NCI-H82 treated with DMSO at 0.1 percent for 48 hours (cell line): ENCODE measurements at regions not wholly inside any gene's neighbourhood (a gene's known extent, or its start where the extent isn't known, plus 50 kb on each side); places are given as distances from the start of the nearest gene placed in this dataset.
"Not testable (repeated sequence)": the region's sequence is repeated elsewhere in the genome, so short reads cannot be mapped to it uniquely, and the experiment has no call there.

Experiments
- DNase-seq: peaks from one replicate; lab custom pipeline; 2025; ENCODE audit not compliant: unreplicated experiment; lab: John Stamatoyannopoulos, UW

DNA sequence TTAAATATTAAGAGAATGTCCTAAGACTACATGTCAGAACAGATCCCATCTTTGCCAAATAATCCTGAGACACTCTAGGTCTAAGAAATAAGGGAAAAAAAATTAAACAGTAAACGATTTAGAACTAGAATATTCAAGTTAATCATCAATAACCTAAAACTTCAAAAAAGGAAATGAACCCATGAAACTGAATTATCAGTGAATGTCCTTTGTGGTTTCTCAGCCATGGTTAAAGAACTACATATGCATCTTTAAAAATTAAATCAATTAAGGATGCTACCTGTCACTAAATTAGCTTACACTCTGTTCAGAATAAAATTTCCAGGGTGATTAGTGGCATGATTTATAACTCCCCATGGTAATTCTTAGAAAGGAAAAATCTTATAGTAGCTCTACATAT lies 850.0 kb upstream of the C9orf72 start:
- no peak for DNase-seq

DNA sequence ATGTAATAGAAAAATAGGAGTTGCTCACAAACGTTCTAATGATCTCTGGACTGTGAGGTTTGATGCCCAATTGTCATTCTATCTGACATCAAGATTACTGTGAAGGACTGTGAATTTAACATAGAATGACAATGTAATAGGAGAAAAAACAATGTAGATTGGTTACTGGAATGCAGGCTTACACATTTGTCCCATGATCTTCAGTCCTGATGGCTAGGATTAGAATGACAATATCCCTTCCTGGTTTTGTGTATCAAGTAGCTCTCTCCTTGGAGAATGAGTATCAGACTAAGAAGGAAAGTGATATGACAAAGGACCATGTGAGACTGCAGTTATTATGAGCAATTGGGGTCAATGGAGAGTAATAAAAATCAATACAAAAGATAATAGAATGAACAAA lies 862.2 kb upstream of the C9orf72 start:
- DNase-seq = no peak

DNA sequence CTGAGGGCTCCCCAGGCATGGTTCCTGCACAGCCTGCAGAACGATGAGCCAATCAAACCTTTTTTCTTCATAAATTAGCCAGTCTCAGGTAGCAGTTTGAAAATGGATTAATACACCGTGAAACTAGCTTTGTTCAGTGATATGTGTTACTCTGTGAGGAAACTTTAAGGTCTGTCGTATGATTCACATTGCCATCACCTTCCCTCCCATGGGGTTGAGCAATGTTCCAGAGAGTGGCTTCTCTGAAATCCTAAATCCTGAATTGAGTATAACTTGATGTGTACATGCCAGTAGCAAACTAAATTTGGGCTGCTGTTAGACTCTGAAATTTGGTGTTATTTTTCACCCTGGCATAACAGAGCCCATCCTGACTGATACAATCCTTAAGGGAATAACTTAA lies 866.4 kb upstream of the C9orf72 start:
- DNase-seq = no peak

DNA sequence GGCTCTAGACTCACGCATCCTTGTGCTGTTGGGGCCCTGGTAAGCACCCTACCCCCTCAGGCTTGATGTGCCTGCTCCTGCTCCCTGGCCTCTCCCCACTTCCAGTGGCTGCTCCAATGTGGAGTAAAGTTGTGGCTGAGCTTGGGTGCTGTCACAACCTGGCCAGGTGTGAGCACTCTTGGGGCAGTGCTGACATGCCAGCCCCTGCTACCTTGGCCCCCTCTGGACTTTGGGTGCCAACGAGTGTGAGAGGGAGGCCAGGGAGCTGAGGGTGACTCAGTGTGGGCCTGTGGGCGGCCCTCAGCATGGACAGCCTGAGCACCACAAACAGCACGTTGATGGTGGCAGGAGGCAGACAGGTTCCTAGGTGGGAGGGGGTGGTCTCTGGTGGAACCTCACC lies 870.2 kb upstream of the C9orf72 start:
- DNase-seq = no peak

DNA sequence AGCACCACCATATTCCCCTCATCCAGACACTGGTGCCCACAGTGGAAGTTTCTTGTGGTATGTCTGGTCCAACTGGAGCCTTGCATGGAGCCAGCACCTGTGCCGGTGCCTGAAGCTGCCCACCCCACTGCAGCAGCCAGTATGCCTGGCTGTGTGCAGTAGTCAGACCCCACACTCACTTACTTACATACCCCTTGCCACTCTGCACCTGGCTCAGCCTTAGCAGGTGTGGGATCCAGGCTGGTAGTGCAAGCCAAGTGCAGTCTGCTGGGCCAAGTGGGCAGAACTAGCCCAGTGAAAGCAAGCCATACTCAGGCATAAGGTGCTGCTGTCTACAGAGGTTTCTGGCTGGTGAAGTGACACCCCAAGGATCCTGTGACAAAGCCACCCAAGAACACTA lies 871.4 kb upstream of the C9orf72 start:
- DNase-seq = no peak

DNA sequence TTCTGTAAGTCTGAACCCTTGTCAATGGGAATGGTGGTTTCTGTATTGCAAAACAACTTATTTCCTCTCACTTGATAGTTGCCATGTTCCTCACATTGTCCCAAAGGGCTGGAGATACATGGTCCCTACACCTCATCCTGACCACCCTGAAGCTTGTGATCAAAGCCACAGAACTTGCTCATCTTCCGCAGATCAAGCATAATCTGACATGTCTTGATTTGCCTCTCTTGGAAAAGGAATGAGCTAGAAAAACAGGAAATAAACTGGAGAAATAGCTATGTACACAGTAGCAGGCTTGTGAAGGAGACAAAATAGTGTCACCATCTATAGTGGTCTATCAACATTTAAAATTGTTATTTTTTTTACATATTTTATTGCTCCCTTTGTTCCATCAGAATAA lies 871.9 kb upstream of the C9orf72 start:
- DNase-seq = no peak

DNA sequence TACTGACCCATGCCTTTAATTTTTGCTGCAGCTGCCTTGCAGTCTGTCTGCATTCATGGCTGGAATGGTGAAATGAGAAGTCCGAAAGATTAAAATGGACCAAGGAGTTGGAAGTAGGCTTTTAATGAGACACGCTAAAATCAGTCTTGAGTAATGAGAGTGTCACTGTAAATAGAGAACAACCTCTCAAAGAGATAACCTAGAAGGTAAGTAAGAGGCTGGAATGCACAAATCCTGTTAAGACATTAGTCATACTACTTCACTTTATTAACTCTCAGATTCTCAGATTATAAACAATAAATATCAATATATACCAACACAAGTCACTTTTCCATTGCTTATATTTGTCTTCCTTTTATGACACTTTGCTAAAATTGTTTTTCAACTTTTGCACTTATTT lies 880.6 kb upstream of the C9orf72 start:
- no peak for DNase-seq

DNA sequence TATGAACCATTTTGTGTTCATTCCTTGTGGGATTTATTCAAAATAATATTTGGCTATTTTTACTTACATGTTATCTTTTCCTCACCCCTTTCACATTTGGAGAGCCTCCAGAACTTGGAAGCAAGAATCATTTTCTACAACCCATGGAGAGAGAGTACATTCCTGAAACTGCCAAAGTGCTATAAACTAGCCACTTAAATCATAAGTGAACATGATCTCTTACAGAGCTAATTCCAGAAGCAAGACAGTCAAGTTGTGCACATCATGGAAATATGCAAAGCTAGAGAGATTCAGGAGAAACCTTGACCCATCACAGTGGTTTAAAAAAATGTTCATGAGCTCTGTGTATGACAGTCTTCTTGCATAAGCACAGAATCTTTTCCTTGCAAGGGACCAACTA lies 883.6 kb upstream of the C9orf72 start:
- no peak for DNase-seq

DNA sequence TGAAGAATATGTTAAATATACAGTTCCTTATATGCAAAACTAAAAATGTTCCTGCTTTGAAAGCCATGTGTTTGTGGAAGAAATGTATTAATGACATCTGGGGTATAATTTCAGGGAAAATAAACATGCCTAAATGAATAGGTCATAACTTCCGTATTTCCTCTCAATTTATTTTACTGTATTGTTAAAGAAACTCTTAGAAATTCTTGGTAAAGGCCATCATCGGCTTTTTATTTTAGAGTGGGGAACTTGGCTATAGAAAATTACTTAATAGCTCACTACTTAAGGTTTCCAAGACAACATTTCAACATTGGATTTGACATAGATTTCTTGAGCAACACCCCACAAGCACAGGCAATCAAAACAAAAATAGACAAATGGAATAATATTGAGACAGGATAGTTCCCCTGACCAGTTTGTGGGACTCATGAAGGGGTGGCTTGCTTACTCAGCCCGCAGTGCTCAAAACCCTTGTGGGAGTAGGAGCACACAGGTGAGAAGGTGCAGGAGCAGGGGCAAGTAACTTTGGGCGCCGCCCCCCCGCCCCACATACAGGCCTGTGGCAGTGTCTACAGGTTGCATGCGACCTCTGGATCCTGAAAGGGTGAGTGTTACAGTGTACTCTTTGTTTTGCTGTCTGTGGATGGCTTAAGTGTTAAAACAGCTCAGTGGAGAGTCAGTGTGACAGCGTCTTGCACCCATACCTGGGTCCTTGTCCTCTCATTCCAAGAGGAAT lies 891.4 kb upstream of the C9orf72 start:
- DNase-seq = no peak

DNA sequence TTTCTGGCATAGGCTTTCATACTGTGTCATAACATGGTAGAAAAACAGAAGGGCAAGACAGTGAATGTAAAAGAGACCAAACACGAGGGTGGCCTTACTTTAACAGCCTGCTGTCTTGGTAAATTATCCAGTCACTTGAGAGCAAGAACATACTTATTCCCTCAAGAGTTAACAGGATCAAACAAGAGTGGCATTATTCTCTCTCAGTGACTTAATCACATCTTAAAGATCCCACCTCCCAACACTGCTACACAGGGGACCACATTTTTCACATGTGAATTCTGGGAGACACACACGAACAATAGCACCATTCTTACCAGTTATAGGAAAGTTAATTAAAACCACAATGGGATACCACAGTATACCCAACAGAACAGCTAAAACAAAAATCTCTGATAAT lies 898.0 kb upstream of the C9orf72 start:
- DNase-seq = peak; percentile 55

DNA sequence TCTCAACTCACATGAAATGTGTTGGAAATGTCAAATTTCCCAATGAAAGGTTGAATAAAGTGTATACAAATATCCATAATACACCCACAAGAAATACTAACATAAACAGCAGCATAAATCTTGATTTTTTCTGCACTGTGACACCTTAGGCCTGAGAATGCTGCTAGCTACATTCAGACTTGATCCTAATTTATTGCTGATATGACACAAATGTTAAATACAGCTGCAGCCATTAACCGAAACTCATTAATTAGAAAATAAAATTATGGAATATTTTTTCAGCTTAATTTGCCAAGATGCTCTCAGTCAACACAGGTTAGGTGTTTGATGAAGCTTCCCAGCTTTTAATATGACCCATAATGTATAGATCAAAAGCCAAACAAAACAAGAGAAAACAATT lies 914.3 kb upstream of the C9orf72 start:
- no peak for DNase-seq

DNA sequence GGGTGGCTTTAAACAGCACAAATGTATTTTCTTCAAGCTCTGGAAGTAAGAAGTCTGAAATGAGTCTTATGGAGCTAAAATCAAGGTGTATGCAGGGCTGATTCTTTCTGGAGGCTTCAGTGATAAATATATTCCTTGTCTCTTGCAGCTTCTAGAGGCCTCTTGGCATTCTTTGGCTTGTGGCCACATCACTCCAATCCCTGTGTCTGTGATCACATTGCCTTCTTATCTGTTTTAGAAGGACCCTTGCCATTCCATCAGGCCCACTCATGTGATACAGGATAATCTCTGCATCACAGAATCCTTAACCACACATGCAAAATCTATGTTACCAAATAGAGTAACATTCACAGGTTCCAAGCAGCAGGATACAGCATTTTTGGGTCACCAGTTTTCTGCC lies 917.8 kb upstream of the C9orf72 start:
- DNase-seq = no peak

DNA sequence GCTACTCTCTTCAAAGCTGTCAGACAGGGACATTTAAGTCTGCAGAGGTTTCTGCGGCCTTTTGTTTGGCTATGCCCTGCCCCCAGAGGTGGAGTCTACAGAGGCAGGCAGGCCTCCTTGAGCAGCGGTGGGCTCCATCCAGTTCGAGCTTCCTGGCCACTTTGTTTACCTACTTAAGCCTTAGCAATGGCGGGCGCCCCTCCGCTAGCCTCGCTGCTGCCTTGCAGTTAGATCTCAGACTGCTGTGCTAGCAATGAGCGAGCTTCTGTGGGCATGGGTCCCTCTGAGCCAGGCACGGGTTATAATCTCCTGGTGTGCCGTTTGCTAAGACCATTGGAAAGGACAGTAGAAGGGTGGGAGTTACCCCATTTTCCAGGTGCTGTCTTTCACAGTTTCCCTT lies 924.9 kb upstream of the C9orf72 start:
- not testable (repeated sequence) for DNase-seq

DNA sequence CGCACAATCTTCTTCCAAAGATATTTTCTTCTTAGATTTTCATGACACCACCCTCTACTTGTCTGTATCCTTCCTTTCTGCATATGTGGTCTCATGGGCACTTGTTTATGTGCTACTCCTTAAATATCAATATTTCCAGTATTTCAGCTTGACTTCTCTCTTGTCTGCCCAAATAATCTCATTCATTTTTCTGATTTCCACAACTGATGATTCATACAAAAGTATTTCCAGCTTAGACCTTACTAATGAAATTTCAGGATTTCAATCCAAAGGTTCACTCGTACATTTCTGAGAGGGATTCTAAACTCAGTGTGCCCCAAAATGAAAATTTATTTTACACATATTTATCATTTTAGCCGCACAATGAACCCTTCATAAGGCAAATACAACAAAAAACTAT lies 928.9 kb upstream of the C9orf72 start:
- DNase-seq = no peak

DNA sequence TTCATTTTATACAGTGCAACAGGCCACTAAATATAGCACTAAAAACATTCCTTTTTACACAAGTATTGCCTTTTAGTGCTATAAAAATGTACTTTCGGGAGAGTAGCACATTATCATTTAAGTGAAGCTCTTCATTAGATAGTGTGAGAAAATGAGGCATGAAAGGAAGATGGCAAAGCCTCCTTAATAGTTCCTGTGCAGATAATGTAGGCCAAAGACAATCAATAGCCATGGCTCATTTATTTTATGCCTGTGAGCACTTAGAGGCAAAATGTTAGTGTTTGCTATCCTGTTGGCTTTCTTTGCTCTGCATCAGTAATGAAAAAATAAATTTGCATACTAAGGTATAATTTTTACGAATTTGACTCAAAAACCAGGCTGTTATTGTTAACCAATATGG lies 929.5 kb upstream of the C9orf72 start:
- DNase-seq = no peak

DNA sequence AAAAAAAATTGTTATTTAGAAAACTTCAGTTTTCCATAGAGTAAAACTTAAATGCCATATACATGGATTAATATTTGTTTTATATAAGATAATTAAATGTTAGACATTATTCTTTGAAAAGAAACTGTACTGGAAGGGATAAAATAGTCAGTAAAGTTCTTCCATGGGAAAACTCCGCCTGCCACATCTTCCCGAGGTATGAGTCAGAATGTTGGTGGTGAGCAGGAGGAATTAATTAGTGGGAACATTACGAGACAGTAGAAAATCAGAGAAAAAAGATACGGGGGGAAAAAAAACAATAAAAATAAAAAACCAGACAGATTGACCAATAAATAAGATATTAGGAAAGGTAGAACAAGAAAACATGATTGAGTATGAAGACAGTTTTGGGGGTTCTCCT lies 930.3 kb upstream of the C9orf72 start:
- no peak for DNase-seq

DNA sequence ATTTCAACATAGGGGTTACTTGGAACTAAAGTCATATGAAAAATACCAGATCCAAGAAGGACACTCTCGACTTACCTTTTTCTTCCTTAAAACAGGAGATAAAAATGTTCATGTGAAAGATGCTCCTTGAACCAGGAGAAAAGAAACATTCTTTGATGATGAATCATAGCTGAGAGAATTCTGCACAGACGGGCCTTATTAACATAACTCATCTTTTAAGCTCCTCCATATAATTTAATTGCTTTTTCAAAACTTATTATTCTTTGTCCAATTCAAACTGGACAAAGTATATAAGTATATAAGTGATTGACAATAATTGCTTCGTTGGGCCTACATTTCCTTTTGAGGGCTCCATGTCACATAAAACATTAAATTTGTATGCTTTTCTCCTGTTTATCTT lies 945.2 kb upstream of the C9orf72 start:
- DNase-seq = no peak

DNA sequence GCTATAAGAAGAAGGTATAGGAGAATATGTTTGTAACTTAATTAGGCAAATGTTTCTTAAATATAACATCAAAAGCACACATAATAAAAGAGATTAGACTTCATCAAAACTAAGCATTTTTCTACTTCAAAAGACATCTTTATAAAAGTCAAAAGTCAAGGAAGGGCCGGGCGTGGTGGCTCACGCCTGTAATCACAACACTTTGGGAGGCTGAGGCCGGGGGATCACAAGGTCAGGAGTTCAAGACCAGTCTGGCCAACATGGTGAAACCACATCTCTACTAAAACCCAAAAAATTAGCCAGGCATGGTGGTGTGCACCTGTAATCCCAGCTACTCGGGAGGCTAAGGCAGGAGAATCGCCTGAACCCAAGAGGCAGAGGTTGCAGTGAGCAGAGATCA lies 951.0 kb upstream of the C9orf72 start:
- not testable (repeated sequence) for DNase-seq

DNA sequence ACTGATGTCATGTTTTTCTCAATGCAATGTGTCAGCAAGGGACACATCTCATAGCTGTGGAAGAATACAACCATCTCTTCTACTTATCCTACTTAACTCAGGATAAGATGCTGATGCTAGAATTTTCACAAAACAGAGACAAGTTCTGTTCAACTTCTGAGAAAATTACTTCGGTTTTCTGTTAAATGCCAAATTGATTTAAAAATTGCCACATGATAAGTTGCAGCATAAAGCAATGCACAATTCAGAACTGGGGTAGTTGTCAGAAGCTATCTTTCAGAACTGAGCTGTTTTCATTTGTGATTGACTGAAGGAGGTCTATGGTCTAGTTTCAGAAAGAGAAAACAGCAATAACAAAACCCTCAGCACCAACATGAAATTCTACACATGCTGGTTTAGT lies 954.8 kb upstream of the C9orf72 start:
- no peak for DNase-seq

DNA sequence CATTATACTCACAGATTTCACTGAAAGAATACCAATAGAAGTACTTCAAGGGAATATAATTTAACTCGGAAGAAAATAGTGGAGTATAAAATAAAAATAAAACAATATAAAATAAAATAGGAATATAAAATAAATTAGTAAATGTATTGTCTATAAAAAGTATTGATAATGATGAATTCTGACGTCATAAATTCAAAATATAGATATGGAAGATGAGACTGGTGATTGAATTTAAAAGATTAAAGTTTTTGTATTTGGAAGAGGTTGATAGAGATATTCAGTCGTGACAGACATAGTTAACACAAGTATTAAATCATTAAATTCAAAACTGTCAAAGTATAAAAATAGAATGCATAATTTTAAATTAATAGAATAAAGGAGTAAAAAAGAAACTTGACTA lies 964.9 kb upstream of the C9orf72 start:
- DNase-seq = no peak

DNA sequence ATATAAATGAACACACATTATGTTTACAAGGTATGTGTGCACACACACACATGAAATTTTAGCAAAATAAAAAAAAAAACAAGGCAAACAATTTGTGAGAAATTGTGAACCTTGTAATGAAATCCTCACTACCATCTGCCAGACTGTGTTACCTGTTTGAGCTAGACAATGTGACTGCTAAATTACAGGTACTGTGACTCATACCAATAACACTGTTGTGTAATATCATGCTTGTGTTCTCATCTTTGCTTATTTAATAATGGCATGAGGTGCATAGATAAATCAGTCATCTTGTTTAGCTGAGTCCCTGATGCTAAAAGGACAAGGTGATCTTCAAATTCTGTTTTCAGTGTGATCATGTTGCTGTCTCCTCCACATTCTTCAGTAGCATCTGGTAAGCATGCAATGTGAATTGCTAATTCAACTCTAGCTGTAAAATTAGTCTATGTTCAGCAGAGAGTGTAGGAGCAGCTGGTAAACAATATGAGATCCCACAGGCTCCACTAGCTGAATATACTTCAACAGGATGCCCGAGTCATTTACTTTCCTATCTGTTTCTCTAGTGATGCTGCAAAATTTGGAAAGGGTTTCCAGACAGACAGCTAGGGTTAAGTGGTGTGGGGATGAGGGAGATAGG lies 966.3 kb upstream of the C9orf72 start:
- DNase-seq = no peak

DNA sequence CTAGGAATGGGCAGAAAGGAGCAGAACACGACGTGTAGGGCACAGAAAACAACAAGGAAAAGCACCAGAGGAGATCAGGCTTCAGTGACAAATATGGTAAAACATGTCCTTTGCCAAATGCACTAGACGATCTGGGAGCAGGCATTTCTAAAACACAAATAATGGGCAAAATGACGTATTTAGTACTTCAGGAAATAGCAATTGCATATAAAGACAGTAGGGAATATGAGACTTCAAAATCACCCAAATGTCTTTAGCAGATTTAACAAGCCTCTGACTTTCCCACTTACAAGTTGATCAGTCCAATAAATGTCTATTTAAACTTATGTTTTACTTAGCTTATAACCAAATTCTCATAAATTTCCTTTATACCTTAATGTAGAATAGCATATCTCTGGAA lies 969.6 kb upstream of the C9orf72 start:
- DNase-seq = no peak

DNA sequence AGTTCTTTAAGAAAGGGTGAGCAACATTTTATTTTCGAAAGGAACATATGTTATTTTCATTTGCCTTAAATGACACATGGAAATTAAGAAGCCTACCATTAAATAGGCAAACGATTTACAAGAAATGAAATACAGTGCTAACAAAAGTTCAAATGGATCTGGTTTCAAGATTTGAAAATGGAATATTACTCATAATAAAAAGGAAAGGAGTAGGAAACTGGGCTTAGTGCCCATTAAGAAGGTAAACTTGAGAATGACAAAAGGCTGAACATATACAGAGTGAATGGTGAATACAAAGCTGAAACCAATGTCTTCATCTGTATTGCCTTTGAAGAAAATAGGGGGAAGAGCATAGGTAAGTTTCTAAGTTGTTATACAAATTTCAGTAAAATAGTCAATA lies 974.2 kb upstream of the C9orf72 start:
- DNase-seq = no peak
